Nephron (organoid): ENCODE measurements at regions not wholly inside any gene's neighbourhood (a gene's known extent, or its start where the extent isn't known, plus 50 kb on each side); places are given as distances from the start of the nearest gene placed in this dataset.

Experiments used
- H3K27ac Mint-ChIP-seq, 3 experiments: 2 replicates each; pipeline ENCODE4 v1.8.0; 2020; ENCODE audit warnings: mixed read lengths in 3 of 3, mild to moderate bottlenecking in 2 of 3, moderate library complexity in 1 of 3
- H3K27me3 Mint-ChIP-seq: 2 replicates; pipeline ENCODE4 v1.8.0; 2021; ENCODE audit warnings: low read depth, mild to moderate bottlenecking, moderate library complexity, mixed read lengths
- H3K36me3 Mint-ChIP-seq: 2 replicates; pipeline ENCODE4 v1.8.0; 2020; ENCODE audit warnings: low read depth, mixed read lengths
- H3K4me1 Mint-ChIP-seq: 2 replicates; pipeline ENCODE4 v1.8.0; 2020; ENCODE audit warnings: mixed read lengths
- H3K4me3 Mint-ChIP-seq, 3 experiments: 2 replicates each; pipeline ENCODE4 v1.8.0; 2020; ENCODE audit warnings: mild to moderate bottlenecking in 3 of 3, mixed read lengths in 3 of 3, moderate library complexity in 2 of 3
- H3K9me3 Mint-ChIP-seq: 2 replicates; pipeline ENCODE4 v1.8.0; 2020; ENCODE audit warnings: mixed read lengths
- TF ChIP-seq, protein P1 (sequence below), 3 experiments: fragments of 200-600 bp; sonication (generic); IDR thresholded peaks; one replicate each; pipeline ENCODE4 v1.5.0; 2021; ENCODE audit warnings: antibody characterized with exemption in 3 of 3; ENCODE audit not compliant: unreplicated experiment in 3 of 3

DNA sequence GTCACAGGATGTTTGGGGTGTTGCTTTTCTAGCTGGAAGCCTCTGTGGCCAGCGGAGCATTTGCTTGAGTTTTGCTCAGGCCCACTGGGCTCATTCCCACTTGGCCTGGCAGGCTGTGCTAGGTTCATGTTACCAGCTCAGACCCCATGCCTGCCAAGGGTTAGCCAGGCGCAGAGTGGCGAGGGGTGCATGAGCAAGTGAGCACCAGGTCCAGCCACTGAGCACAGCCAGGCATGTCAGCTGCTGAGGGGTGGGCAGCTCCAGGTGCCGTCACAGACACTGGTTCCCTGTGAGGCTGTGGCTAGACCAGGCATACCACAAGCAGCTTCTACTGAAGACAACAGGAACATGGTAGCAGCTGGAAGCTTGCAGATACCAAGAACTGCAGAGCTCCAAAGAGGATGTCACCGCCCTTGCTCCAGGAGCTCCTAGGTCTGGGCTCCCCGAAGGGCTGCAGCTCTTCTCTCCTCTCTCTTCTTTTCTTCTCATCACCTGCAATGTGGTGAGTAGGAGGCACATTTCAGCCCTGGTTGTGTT is 52.0 kb upstream of the CYYR1 start:
- no peaks in the 10 kb centered on the region for H3K27me3 Mint-ChIP-seq
- TF ChIP-seq, protein P1, sequence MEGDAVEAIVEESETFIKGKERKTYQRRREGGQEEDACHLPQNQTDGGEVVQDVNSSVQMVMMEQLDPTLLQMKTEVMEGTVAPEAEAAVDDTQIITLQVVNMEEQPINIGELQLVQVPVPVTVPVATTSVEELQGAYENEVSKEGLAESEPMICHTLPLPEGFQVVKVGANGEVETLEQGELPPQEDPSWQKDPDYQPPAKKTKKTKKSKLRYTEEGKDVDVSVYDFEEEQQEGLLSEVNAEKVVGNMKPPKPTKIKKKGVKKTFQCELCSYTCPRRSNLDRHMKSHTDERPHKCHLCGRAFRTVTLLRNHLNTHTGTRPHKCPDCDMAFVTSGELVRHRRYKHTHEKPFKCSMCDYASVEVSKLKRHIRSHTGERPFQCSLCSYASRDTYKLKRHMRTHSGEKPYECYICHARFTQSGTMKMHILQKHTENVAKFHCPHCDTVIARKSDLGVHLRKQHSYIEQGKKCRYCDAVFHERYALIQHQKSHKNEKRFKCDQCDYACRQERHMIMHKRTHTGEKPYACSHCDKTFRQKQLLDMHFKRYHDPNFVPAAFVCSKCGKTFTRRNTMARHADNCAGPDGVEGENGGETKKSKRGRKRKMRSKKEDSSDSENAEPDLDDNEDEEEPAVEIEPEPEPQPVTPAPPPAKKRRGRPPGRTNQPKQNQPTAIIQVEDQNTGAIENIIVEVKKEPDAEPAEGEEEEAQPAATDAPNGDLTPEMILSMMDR (IDR thresholded peaks at IDR 0.05; ENCODE audit: unreplicated experiment in 3 of 3), result no peak
- peaks cover 3% of the 10 kb centered on the region for H3K9me3 Mint-ChIP-seq
- no peak overlapping the region for H3K27ac Mint-ChIP-seq
- no peak overlapping the region for H3K4me3 Mint-ChIP-seq
- no peaks in the 10 kb centered on the region for H3K4me1 Mint-ChIP-seq
- no peaks in the 10 kb centered on the region for H3K36me3 Mint-ChIP-seq
